ENCODE measurements at regions not wholly inside any gene's neighbourhood (a gene's known extent, or its start where the extent isn't known, plus 50 kb on each side); places are given as distances from the start of the nearest gene placed in this dataset.

DNA sequence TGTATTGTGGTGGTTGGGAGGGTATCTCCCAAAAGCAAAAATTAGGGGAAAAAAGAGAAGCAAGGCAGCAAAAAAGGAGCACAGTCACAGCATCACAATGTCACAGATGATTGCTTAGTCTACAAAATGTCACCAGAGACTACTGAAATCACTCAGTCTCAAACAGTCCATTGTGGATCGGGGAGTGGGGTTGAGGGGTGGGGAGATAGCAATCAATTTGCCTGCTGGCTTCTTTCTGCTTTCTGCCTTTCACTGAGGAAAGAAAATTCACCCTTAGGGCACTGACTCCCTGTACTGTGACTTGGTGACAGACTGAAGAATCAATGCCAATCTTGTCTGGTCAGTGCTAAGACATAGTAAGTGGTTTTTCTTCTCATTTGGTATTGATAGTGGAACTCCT lies 2127.1 kb upstream of the PCDH20 start:
- TF ChIP-seq, protein P1, sequence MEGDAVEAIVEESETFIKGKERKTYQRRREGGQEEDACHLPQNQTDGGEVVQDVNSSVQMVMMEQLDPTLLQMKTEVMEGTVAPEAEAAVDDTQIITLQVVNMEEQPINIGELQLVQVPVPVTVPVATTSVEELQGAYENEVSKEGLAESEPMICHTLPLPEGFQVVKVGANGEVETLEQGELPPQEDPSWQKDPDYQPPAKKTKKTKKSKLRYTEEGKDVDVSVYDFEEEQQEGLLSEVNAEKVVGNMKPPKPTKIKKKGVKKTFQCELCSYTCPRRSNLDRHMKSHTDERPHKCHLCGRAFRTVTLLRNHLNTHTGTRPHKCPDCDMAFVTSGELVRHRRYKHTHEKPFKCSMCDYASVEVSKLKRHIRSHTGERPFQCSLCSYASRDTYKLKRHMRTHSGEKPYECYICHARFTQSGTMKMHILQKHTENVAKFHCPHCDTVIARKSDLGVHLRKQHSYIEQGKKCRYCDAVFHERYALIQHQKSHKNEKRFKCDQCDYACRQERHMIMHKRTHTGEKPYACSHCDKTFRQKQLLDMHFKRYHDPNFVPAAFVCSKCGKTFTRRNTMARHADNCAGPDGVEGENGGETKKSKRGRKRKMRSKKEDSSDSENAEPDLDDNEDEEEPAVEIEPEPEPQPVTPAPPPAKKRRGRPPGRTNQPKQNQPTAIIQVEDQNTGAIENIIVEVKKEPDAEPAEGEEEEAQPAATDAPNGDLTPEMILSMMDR (conservative IDR thresholded peaks at IDR 0.05; ENCODE audit: low read depth in 2 of 2), result no peak
- TF ChIP-seq EZH2phosphoT487 (IDR thresholded peaks at IDR 0.05; ENCODE audit: unreplicated experiment) (no peak), POLR2AphosphoS5 (IDR thresholded peaks at IDR 0.05; ENCODE audit: low read depth) (no peak), EZH2 (IDR thresholded peaks at IDR 0.05; ENCODE audit: low read depth, unreplicated experiment) (no peak), ZNF114 (CRISPR knock-in tag; IDR thresholded peaks at IDR 0.05) (no peak), JUNB (IDR thresholded peaks at IDR 0.05; ENCODE audit: unreplicated experiment) (no peak), CREB1 (CRISPR knock-in tag; IDR thresholded peaks at IDR 0.05; ENCODE audit: low read depth) (no peak), STAT1 (IDR thresholded peaks at IDR 0.05; ENCODE audit: unreplicated experiment) (no peak)
- TF ChIP-seq, protein P2, sequence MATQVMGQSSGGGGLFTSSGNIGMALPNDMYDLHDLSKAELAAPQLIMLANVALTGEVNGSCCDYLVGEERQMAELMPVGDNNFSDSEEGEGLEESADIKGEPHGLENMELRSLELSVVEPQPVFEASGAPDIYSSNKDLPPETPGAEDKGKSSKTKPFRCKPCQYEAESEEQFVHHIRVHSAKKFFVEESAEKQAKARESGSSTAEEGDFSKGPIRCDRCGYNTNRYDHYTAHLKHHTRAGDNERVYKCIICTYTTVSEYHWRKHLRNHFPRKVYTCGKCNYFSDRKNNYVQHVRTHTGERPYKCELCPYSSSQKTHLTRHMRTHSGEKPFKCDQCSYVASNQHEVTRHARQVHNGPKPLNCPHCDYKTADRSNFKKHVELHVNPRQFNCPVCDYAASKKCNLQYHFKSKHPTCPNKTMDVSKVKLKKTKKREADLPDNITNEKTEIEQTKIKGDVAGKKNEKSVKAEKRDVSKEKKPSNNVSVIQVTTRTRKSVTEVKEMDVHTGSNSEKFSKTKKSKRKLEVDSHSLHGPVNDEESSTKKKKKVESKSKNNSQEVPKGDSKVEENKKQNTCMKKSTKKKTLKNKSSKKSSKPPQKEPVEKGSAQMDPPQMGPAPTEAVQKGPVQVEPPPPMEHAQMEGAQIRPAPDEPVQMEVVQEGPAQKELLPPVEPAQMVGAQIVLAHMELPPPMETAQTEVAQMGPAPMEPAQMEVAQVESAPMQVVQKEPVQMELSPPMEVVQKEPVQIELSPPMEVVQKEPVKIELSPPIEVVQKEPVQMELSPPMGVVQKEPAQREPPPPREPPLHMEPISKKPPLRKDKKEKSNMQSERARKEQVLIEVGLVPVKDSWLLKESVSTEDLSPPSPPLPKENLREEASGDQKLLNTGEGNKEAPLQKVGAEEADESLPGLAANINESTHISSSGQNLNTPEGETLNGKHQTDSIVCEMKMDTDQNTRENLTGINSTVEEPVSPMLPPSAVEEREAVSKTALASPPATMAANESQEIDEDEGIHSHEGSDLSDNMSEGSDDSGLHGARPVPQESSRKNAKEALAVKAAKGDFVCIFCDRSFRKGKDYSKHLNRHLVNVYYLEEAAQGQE (IDR thresholded peaks at IDR 0.05; ENCODE audit: unreplicated experiment), result no peak
- TF ChIP-seq, protein P3, sequence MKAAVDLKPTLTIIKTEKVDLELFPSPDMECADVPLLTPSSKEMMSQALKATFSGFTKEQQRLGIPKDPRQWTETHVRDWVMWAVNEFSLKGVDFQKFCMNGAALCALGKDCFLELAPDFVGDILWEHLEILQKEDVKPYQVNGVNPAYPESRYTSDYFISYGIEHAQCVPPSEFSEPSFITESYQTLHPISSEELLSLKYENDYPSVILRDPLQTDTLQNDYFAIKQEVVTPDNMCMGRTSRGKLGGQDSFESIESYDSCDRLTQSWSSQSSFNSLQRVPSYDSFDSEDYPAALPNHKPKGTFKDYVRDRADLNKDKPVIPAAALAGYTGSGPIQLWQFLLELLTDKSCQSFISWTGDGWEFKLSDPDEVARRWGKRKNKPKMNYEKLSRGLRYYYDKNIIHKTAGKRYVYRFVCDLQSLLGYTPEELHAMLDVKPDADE (IDR thresholded peaks at IDR 0.05), result no peak

Data from GM23338 (cell line).